HTR-8/SVneo (cell line): ENCODE measurements at regions not wholly inside any gene's neighbourhood (a gene's known extent, or its start where the extent isn't known, plus 50 kb on each side); places are given as distances from the start of the nearest gene placed in this dataset.
"Not testable (repeated sequence)": the region's sequence is repeated elsewhere in the genome, so short reads cannot be mapped to it uniquely, and the experiment has no call there.

Experiments used
- DNase-seq: peaks from one replicate; pipeline ENCODE4 v3.0.0; 2011; ENCODE audit warnings: low spot score, mixed read lengths; ENCODE audit not compliant: insufficient read length
- FAIRE-seq: peaks from 2 replicates; lab custom pipeline; 2011; peaks lifted over from hg19 to GRCh38; lab: Jason Lieb, UNC

DNA sequence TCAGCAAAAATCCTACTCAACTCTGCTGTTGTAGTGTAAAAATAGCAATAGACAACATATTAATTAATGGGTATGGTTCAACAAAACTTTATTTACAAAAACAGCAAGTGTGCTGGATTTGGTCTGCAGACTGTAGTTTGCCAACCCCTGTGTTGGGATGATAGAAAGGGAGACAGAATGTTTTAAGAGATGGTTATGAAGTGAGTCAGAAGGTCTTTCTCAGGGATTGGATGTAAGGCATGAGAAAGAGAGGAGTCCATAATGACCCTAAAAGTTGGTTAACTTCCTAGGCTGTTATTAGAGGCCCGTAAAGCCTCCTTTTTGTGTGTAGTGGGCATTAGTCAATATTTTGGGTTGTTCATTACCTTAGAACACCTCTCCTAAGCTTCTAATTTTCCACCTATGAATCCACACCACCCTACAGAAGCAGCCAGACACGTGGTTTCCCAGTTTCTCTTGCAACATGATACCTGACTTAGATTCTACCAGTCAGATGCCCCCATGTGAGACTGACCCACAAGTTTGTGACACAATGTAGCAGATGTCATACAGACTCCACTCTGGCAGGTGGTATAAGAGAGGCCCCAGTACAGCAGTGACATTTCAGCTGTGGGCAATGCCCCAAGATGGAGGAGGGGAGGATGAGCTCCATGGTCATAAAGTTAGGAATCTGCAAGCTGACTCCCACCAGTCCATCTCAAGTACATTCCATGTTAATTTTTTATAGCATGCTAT is 1015.6 kb downstream of the KCNMA1 start:
- DNase-seq, result no peak
- no peak for FAIRE-seq

GRCh38 chr10:76618641-76619040 is 1019.0 kb downstream of the KCNMA1 start:
- FAIRE-seq (peak; percentile 44), DNase-seq (no peak)

DNA sequence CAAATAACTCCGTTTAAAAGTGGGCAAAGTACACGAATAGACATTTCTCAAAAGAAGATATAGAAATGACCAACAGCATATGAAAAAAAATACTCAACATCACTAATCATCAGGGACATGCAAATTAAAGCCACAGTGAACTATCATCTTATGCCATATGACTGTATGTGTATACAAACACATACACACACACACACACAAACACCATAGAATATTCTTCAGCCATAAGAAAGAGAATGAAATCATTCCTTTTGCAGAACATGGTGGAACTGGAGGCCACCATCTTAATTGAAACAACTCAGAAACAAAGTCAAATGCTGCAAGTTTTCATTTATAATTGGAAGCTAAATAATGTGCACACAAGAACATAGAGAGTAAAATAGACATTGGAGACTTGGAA is 1019.4 kb downstream of the KCNMA1 start:
- no peak for DNase-seq
- FAIRE-seq, result no peak

DNA sequence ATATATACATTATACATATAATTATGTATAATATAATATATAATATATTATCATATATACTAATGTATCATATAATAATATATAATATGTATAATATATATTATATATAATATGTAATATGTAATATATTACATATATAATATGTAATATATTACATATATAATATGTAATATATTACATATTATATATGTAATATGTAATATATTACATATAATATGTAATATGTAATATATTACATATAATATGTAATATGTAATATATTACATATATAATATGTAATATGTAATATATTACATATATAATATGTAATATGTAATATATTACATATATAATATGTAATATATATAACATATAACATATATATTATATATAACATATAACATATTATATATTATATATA is 1020.9 kb downstream of the KCNMA1 start:
- not testable (repeated sequence) for FAIRE-seq, DNase-seq

GRCh38 chr10:76615049-76615448 is 1022.6 kb downstream of the KCNMA1 start:
- FAIRE-seq (no peak), DNase-seq (no peak)
